K562 (cell line): ENCODE measurements at regions not wholly inside any gene's neighbourhood (a gene's known extent, or its start where the extent isn't known, plus 50 kb on each side); places are given as distances from the start of the nearest gene placed in this dataset.

Experiments used
- MEIS2 ChIP-seq: fragments of 450-650 bp; IDR thresholded peaks from 2 replicates; pipeline ENCODE4 v1.6.1; 2014; ENCODE audit warnings: mild to moderate bottlenecking; ENCODE audit not compliant: partially characterized antibody
- NFATC3 ChIP-seq: fragments of 450-650 bp; IDR thresholded peaks from 2 replicates; pipeline ENCODE4 v1.6.1; 2017; ENCODE audit warnings: mild to moderate bottlenecking
- TBP ChIP-seq: optimal IDR thresholded peaks from 2 replicates; pipeline ENCODE3; 2011; ENCODE audit warnings: low read depth, low read length, improper control_type of control experiment
- TCF3 ChIP-seq: sonication (generic); formaldehyde crosslinking; IDR thresholded peaks from 2 replicates; pipeline ENCODE4 v1.4.0; 2020; ENCODE audit warnings: mild to moderate bottlenecking, missing genetic modification reagents
- ZNF121 ChIP-seq: sonication (generic); formaldehyde crosslinking; conservative IDR thresholded peaks from 2 replicates; pipeline ENCODE4 v1.8.0; 2022; ENCODE audit warnings: missing genetic modification reagents
- ZNF217 ChIP-seq: sonication (generic); formaldehyde crosslinking; IDR thresholded peaks from 2 replicates; pipeline ENCODE4 v1.8.0; 2022; ENCODE audit warnings: mild to moderate bottlenecking, missing genetic modification reagents
- TF ChIP-seq, protein P1 (sequence below): sonication (generic); formaldehyde crosslinking; IDR thresholded peaks from 2 replicates; pipeline ENCODE4 v1.8.1; 2023; ENCODE audit warnings: mild to moderate bottlenecking, missing genetic modification reagents
- TF ChIP-seq, protein P2 (sequence below): fragments of 250-450 bp; sonication (Bioruptor Pico); IDR thresholded peaks from 2 replicates; pipeline ENCODE4 v1.9.0; 2021; ENCODE audit warnings: mild to moderate bottlenecking, inconsistent platforms

DNA sequence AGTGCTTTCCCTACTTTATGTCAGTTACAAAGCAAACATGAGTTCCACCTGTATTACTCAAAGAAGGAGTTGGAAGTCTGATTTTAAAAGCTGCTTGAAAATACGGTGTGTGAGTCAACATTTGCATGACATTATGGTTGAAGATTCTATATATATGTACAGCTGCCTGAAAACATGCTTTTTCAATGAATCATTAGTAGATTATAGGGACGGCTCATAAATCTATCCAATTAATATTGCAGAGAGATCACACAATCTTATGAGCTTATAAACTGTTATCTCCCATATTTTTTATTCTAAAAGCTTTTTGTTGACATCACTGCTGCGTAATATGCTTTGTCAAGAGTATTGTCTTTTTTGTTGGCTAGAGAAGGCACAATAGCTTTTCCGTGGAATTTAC is 873.8 kb downstream of the SLITRK6 start (continued):
- TF ChIP-seq, protein P1, sequence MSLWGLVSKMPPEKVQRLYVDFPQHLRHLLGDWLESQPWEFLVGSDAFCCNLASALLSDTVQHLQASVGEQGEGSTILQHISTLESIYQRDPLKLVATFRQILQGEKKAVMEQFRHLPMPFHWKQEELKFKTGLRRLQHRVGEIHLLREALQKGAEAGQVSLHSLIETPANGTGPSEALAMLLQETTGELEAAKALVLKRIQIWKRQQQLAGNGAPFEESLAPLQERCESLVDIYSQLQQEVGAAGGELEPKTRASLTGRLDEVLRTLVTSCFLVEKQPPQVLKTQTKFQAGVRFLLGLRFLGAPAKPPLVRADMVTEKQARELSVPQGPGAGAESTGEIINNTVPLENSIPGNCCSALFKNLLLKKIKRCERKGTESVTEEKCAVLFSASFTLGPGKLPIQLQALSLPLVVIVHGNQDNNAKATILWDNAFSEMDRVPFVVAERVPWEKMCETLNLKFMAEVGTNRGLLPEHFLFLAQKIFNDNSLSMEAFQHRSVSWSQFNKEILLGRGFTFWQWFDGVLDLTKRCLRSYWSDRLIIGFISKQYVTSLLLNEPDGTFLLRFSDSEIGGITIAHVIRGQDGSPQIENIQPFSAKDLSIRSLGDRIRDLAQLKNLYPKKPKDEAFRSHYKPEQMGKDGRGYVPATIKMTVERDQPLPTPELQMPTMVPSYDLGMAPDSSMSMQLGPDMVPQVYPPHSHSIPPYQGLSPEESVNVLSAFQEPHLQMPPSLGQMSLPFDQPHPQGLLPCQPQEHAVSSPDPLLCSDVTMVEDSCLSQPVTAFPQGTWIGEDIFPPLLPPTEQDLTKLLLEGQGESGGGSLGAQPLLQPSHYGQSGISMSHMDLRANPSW (CRISPR knock-in tag): no peak
- TF ChIP-seq, protein P2, sequence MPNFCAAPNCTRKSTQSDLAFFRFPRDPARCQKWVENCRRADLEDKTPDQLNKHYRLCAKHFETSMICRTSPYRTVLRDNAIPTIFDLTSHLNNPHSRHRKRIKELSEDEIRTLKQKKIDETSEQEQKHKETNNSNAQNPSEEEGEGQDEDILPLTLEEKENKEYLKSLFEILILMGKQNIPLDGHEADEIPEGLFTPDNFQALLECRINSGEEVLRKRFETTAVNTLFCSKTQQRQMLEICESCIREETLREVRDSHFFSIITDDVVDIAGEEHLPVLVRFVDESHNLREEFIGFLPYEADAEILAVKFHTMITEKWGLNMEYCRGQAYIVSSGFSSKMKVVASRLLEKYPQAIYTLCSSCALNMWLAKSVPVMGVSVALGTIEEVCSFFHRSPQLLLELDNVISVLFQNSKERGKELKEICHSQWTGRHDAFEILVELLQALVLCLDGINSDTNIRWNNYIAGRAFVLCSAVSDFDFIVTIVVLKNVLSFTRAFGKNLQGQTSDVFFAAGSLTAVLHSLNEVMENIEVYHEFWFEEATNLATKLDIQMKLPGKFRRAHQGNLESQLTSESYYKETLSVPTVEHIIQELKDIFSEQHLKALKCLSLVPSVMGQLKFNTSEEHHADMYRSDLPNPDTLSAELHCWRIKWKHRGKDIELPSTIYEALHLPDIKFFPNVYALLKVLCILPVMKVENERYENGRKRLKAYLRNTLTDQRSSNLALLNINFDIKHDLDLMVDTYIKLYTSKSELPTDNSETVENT (CRISPR knock-in tag): no peak
- TF ChIP-seq TBP (no peak), NFATC3 (no peak), MEIS2 (no peak), TCF3 (CRISPR knock-in tag) (no peak), ZNF217 (CRISPR knock-in tag) (no peak), ZNF121 (CRISPR knock-in tag) (no peak)
